Activated naive CD8-positive, alpha-beta T cell treated with anti-CD3 and anti-CD28 coated beads, Interleukin-2, amount 50 U/mL, for 24 hours (primary cell): ENCODE measurements at regions not wholly inside any gene's neighbourhood (a gene's known extent, or its start where the extent isn't known, plus 50 kb on each side); places are given as distances from the start of the nearest gene placed in this dataset.
A peak's percentile ranks its signal among the peaks of the same experiment; 100 is the strongest.

Source experiments
- ATAC-seq: fragments of 150-1000 bp; cut with Tn5 transposase; one replicate; pipeline ENCODE4 v1.10.0; 2021
- DNase-seq: peaks from one replicate; pipeline ENCODE4 v3.0.0; 2021
- H3K27ac Mint-ChIP-seq: one replicate; pipeline ENCODE4 v1.8.0; 2021; ENCODE audit warnings: mild to moderate bottlenecking, mixed read lengths
- H3K27me3 Mint-ChIP-seq: one replicate; pipeline ENCODE4 v1.8.0; 2021; ENCODE audit warnings: mixed read lengths
- H3K36me3 Mint-ChIP-seq: one replicate; pipeline ENCODE4 v1.8.0; 2021; ENCODE audit warnings: low read depth, mixed read lengths
- H3K4me1 Mint-ChIP-seq: one replicate; pipeline ENCODE4 v1.8.0; 2021; ENCODE audit warnings: mixed read lengths
- H3K4me3 Mint-ChIP-seq: one replicate; pipeline ENCODE4 v1.8.0; 2021; ENCODE audit warnings: mild to moderate bottlenecking, moderate library complexity, mixed read lengths
- H3K9me3 Mint-ChIP-seq: one replicate; pipeline ENCODE4 v1.8.0; 2021; ENCODE audit warnings: mixed read lengths

DNA sequence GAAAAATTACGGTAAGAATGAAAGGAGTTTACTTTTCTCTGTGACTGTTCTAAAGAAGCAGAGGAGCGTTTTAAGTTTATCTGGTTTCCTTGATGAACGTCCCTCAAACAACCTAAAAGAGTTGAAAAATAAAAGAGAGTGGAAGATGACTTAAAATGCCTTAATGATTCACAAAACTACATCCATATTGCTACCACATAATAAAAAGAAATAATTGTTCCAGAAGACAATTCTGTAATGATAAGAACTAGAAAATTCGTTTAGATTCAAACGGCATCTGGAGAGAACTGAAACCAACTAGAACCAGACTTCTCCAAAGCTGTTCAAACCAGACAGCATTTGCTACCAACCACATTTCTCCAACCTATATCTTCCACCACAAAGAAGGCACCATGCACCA is 68.1 kb downstream of the TEKT4 start:
- Mint-ChIP-seq H3K27me3 (peaks cover 10% of the 10 kb centered on the region), H3K4me3 (no peak overlapping the region), H3K9me3 (no peaks in the 10 kb centered on the region), H3K36me3 (no peaks in the 10 kb centered on the region), H3K4me1 (no peaks in the 10 kb centered on the region), H3K27ac (no peak overlapping the region)
- no peak for DNase-seq
- no peak for ATAC-seq

DNA sequence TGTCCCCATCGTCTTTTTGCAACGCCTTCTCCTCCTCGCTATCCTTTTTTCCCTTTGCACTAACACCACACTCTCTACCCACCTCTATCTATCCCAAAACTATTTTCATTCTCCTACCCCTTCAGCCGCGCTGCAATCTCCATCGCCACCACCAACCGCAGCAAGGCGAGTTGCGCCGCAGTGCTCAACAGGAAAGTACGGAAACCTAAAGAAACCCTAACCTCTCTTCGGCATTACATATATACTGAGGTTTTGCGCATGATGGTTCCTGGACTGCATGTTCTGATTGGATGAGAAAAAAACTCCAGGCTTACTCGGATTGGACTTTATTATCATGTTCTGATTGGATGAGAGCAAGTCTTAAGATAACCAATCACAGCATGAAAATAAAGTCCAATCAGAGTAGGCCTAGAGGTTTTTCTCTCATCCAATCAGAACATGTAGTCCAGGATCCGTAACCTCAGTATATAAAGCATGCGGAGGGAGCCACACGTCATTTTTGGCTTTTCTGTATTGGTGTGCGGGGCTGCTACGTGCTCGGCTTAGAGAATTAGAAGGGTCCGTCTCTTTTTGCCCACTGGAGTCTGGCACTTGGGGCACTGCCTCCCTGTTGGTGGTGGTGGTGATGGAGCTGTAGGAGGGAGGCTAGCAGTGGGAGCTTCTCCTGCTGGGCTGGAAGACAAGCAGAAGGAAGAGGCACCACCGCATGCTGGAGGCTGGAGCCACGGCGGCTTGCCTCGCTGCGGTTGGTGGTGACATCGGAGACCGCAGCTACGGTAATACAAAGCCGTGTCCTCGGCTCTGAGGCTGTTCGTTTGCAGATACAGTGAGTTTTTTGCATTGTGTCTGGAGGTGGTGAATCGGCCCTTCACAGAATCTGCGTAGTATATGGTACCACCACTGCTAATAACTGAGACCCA is 76.1 kb downstream of the TEKT4 start:
- H3K4me1 Mint-ChIP-seq, result no peaks in the 10 kb centered on the region
- H3K36me3 Mint-ChIP-seq, result no peaks in the 10 kb centered on the region
- no peak overlapping the region for H3K27ac Mint-ChIP-seq
- peaks cover 5% of the 10 kb centered on the region for H3K9me3 Mint-ChIP-seq
- no peak for DNase-seq
- peaks cover 12% of the 10 kb centered on the region for H3K27me3 Mint-ChIP-seq
- H3K4me3 Mint-ChIP-seq, result no peak overlapping the region
- ATAC-seq, result no peak

DNA sequence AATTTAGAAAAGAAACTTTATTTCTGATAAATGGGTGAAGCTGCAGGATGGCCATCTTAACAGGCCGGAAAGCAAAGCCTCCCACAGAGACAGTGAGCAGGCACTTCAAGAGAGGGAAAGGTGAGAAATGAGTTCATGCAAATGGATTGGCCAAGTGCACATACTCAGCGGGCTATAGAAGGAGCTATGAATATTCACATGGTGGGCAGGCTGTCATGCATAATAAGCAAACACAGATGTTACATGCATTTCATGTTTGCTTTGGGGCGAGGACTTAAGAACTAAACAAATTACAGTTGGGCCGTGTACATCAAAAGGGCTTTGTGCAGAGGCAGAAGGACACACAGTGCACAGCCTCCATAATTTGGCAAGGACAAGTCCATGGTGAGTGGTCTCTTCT is 69.8 kb upstream of the MAL start:
- no peak overlapping the region for H3K27ac Mint-ChIP-seq
- no peak for DNase-seq
- ATAC-seq, result no peak
- H3K4me3 Mint-ChIP-seq, result no peak overlapping the region
- no peaks in the 10 kb centered on the region for H3K9me3 Mint-ChIP-seq
- H3K27me3 Mint-ChIP-seq, result peaks cover 24% of the 10 kb centered on the region
- H3K4me1 Mint-ChIP-seq, result no peaks in the 10 kb centered on the region
- H3K36me3 Mint-ChIP-seq, result no peaks in the 10 kb centered on the region

DNA sequence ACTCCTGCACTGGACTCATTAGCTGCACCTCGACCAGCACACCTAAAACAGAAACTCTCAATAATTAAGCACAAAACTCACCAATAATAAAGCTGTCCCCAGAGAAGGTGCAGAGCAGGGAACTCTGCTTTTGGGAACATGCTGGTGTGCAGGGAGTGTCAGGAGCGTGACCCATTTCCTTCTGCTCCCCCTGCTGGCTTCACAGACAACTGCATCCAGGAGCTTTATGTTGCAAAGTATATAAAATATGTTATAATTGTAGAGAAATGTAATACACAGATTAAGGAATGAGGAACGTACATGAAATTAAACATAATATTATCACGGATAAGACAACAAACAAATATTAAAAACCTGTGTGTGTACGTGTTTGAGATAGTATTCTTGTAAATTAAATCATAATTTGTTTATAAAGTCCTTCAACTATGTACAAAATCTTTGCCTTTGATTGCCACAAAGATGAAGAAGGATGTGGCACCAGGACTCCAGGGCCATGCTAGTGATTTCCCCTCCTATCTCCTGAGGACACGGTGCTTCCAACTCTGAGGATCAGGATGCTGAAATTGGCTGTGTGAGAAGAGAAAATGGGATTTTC is 68.6 kb upstream of the MAL start:
- peak; percentile 48 for DNase-seq
- no peaks in the 10 kb centered on the region for H3K36me3 Mint-ChIP-seq
- no peak overlapping the region for H3K4me3 Mint-ChIP-seq
- peak; percentile 40 for ATAC-seq
- H3K27ac Mint-ChIP-seq, result no peak overlapping the region
- H3K9me3 Mint-ChIP-seq, result no peaks in the 10 kb centered on the region
- no peaks in the 10 kb centered on the region for H3K4me1 Mint-ChIP-seq
- peaks cover 24% of the 10 kb centered on the region for H3K27me3 Mint-ChIP-seq

DNA sequence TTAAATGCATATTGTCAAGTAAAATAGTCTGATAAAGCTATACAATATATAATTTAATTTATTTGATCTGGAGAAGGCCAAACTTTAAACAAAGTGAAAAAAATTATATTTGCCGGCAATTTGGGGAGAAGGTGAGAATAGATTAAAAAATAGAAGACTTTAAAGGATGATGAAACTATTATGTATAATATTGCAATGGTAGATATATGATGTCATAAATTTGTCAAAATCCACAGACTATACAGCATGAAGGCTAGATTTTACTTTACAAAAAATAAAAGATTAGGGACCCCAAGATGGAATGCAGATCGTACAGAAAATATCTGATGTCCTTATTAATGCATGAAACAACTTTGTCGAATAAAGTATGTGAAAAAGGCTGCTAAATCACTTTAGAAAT is 67.3 kb upstream of the MAL start:
- Mint-ChIP-seq H3K27ac (no peak overlapping the region), H3K36me3 (no peaks in the 10 kb centered on the region), H3K27me3 (peaks cover 16% of the 10 kb centered on the region), H3K4me3 (no peak overlapping the region), H3K4me1 (no peaks in the 10 kb centered on the region), H3K9me3 (no peaks in the 10 kb centered on the region)
- DNase-seq (no peak), ATAC-seq (no peak)

DNA sequence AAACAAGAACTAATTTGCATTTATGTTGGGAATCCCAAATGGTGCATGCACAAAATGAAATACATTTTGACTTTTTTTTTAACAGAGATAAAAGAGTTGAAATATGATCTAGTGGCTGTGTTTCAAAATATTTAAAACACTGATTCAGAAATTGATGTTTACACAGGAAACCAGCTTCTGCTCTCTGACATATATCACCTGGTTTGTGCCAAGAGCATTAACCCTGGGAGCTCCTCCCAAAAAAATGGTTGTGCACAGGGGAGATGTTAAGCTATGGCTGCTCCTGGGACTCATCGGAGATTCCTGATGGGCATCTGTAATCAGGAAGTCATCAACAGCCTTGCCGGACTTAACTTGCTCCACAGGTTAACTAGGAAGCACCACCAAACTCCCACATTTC is 65.2 kb upstream of the MAL start:
- Mint-ChIP-seq H3K9me3 (no peaks in the 10 kb centered on the region), H3K27me3 (peaks cover 20% of the 10 kb centered on the region), H3K27ac (no peak overlapping the region), H3K4me3 (no peak overlapping the region), H3K4me1 (no peaks in the 10 kb centered on the region), H3K36me3 (no peaks in the 10 kb centered on the region)
- ATAC-seq, result no peak
- DNase-seq, result no peak

DNA sequence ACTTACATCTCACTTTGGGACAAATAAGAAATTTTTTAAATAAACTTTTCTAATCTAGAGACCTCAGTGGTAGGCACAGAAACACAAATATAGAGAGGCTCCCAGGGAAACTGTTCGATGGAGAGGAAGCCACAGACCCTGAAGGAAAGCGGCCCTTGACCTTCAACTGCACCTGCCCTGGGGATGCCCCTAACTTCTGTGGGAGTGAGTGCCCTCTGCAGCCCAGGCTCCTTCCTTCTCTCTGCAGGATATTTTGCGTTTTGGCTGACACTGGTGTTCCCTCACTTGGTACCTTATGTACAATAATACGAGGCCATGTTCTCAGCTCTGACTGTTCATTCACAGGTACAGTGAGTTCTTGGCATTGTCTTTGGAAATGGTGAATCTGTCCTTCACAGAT is 64.8 kb upstream of the MAL start:
- ATAC-seq, result no peak
- Mint-ChIP-seq H3K9me3 (no peaks in the 10 kb centered on the region), H3K27me3 (peaks cover 20% of the 10 kb centered on the region), H3K27ac (no peak overlapping the region), H3K36me3 (no peaks in the 10 kb centered on the region), H3K4me3 (no peak overlapping the region), H3K4me1 (no peaks in the 10 kb centered on the region)
- no peak for DNase-seq

DNA sequence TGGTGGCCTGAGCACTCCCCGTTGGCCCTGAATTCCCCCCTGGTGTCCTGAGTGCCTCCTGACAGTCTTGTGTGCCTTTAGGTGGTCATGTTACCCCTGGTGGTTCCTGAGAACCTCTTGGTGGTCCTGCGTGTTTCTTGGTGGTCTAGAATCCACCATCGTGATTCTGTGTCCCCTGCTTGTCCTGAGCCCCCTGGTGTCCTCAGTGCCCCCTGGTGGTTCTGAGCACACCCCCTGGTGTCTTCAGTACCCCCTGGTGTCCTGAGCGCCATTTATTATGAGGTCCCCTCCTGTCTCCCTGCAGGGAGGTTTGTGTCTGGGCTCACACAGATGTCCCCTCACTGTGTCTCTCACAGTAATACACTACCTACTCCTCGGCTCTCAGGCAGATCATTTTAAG is 61.3 kb upstream of the MAL start:
- Mint-ChIP-seq H3K36me3 (no peaks in the 10 kb centered on the region), H3K9me3 (no peaks in the 10 kb centered on the region), H3K4me1 (no peaks in the 10 kb centered on the region), H3K27ac (no peak overlapping the region), H3K4me3 (no peak overlapping the region), H3K27me3 (peaks cover 13% of the 10 kb centered on the region)
- no peak for ATAC-seq
- DNase-seq, result no peak

DNA sequence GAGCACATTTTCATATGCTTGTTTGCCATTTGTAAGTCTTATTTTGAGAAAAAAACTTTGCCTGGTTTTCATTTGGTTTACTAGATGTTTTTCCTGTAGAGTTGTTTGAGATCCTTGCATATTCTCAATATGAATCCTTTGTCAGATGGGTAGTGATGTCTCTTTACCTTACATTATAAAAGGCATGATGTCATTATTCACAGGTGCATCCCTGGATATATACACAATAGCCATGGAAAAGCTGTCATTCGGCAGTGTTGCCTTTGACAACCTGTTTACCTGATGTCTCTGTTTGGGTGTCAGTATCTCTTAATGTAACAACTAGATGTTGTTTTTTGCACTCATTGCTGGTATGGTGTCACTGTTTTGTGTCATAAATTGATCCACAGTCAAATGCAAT is 58.8 kb upstream of the MAL start:
- H3K36me3 Mint-ChIP-seq, result no peaks in the 10 kb centered on the region
- H3K9me3 Mint-ChIP-seq, result no peaks in the 10 kb centered on the region
- no peak overlapping the region for H3K27ac Mint-ChIP-seq
- no peaks in the 10 kb centered on the region for H3K4me1 Mint-ChIP-seq
- H3K4me3 Mint-ChIP-seq, result no peak overlapping the region
- peaks cover 11% of the 10 kb centered on the region for H3K27me3 Mint-ChIP-seq
- ATAC-seq (no peak), DNase-seq (no peak)

DNA sequence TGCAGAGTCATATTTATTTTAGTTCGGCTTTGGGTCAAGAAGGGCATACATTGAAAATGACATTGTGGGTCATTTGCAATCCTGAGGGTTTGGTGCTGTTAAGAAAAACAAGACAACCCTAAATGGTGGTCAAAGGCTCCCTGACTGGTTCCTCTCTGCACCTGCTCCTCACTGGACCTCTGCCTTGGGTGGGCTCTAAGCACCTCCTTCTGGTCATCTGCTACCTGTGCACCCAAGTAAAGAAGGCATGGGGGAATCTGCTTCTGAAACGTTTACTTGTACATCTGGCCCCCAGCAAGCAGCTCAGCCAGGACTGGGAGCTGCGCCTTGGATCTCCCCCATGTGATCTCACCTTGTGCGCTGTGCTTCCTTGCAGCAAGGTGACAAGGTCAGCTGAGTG is 55.2 kb upstream of the MAL start:
- Mint-ChIP-seq H3K4me3 (no peak overlapping the region), H3K27ac (no peak overlapping the region), H3K36me3 (no peaks in the 10 kb centered on the region), H3K9me3 (no peaks in the 10 kb centered on the region), H3K27me3 (peaks cover 9% of the 10 kb centered on the region), H3K4me1 (no peaks in the 10 kb centered on the region)
- DNase-seq, result no peak
- no peak for ATAC-seq
